Esophagus (tissue), 2 donors: ENCODE measurements at regions not wholly inside any gene's neighbourhood (a gene's known extent, or its start where the extent isn't known, plus 50 kb on each side); places are given as distances from the start of the nearest gene placed in this dataset.

Experiments used
- H3K27ac ChIP-seq, 2 donors: one replicate each; pipeline ENCODE4 v1.5.1; 2013; ENCODE audit warnings: low read depth in 2 of 2, mild to moderate bottlenecking in 2 of 2, inconsistent platforms in 1 of 2, low read length in 1 of 2, moderate library complexity in 1 of 2
- H3K27me3 ChIP-seq, 2 donors: one replicate each; pipeline ENCODE4 v1.6.1; 2013; ENCODE audit warnings: low read length in 2 of 2, control low read depth in 1 of 2, mild to moderate bottlenecking in 1 of 2; ENCODE audit not compliant: insufficient read depth in 2 of 2, control insufficient read depth in 1 of 2
- H3K36me3 ChIP-seq, 2 donors: one replicate each; pipeline ENCODE4 v1.6.1; 2013; ENCODE audit warnings: low read length in 1 of 2; ENCODE audit not compliant: control insufficient read depth in 2 of 2, insufficient read depth in 2 of 2
- H3K4me1 ChIP-seq, 2 donors: one replicate each; pipeline ENCODE4 v1.6.1; 2013; ENCODE audit warnings: low read length in 1 of 2; ENCODE audit not compliant: control insufficient read depth in 2 of 2, insufficient read depth in 2 of 2
- H3K4me3 ChIP-seq, 2 donors: one replicate each; pipeline ENCODE4 v1.5.1; 2013; ENCODE audit warnings: low read length in 2 of 2, mild to moderate bottlenecking in 2 of 2, low read depth in 1 of 2, moderate library complexity in 1 of 2
- H3K9me3 ChIP-seq, 2 donors: one replicate each; pipeline ENCODE4 v1.6.1; 2013; ENCODE audit warnings: mild to moderate bottlenecking in 2 of 2, low read depth in 1 of 2, low read length in 1 of 2, moderate library complexity in 1 of 2; ENCODE audit not compliant: control insufficient read depth in 2 of 2, insufficient read depth in 1 of 2
- WGBS, 2 donors: extraction: QIAGEN DNeasy Blood & Tissue Kit; methylation state at CpG; one replicate each; pipeline ENCODE4 v1.1.7; 2013; 5-methylcytosine and 5-hydroxymethylcytosine counted together
- donor health status: healthy with polysubstance abuse.
- donor health status: Bipolar disorder and iron deficiency.

DNA sequence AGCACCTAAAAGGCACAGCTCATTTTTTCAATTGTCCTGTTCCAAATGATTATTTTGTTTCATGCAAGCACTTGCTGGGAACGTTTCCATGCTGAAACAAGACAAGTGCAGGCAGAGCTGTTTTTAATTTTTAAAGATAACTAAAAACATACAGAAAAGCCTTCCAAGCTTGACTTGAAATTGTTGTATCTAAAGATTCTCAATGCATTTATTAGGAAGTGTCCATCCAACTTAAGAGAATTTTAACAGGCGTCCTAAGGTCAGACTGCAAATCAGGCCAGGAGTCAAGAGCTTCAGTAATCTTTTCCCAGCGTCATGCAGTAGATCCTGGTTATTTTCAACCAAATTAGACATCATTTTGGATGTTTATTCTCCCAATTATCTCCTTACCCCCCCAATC is 702.8 kb downstream of the KCNJ2 start:
- Histone ChIP-seq H3K4me3 (no peak overlapping the region), H3K4me1 (no peaks in the 10 kb centered on the region), H3K9me3 (no peaks in the 10 kb centered on the region), H3K36me3 (no peaks in the 10 kb centered on the region), H3K27ac (no peak overlapping the region), H3K27me3 (no peaks in the 10 kb centered on the region)
- WGBS, 2 donors: 43 to 53% methylated on average over 3 of the region's 3 CpGs

GRCh38 chr17:70875729-70876310 is 706.5 kb downstream of the KCNJ2 start:
- Histone ChIP-seq H3K9me3 (no peaks in the 10 kb centered on the region), H3K27ac (no peak overlapping the region), H3K4me1 (no peaks in the 10 kb centered on the region), H3K36me3 (no peaks in the 10 kb centered on the region), H3K4me3 (no peak overlapping the region), H3K27me3 (no peaks in the 10 kb centered on the region)
- WGBS, 2 donors: 58 to 69% methylated on average over 2 of the region's 2 CpGs

- no peaks in the 10 kb centered on the region for H3K36me3 ChIP-seq
- H3K9me3 ChIP-seq: no peaks in the 10 kb centered on the region
- H3K4me3 ChIP-seq: no peak overlapping the region
- no peaks in the 10 kb centered on the region for H3K27me3 ChIP-seq
- H3K27ac ChIP-seq: no peak overlapping the region
- no peaks in the 10 kb centered on the region for H3K4me1 ChIP-seq
- 64 to 72% methylated on average over 2 of the region's 2 CpGs for WGBS, 2 donors
Observed at GRCh38 chr17:70878879-70879278, 709.5 kb downstream of the KCNJ2 start.

- WGBS, 2 donors: 64 to 74% methylated on average over 3 of the region's 3 CpGs
- H3K9me3 ChIP-seq: no peaks in the 10 kb centered on the region
- H3K27me3 ChIP-seq: no peaks in the 10 kb centered on the region
Observed at GRCh38 chr17:70879401-70879800, 710.1 kb downstream of the KCNJ2 start.

DNA sequence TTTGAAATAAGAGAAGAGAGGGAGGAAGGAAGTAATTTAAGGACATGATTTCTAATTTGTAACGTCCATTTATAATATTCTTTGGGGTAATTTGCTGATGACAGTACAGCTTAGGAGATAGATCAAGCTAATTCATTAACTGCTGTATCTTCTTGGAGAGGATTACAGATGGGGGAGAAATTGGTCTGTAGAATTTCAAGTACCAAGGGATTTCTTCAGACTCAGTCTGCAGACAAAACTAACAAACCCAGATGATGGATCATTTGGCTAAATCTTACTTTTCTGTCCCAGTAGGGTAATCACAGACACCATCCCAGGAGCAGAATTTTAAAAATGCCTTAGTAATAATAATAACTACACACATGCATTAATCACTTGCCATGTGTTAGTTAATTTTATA is 711.8 kb downstream of the KCNJ2 start:
- 12 to 13% methylated on average over 1 of the region's 1 CpG for WGBS, 2 donors

More at GRCh38 chr17:70879401-70879800, 710.1 kb downstream of the KCNJ2 start:
- Histone ChIP-seq H3K36me3 (no peaks in the 10 kb centered on the region), H3K4me1 (no peaks in the 10 kb centered on the region), H3K27ac (no peak overlapping the region), H3K4me3 (no peak overlapping the region)

GRCh38 chr17:70882504-70882903 is 713.2 kb downstream of the KCNJ2 start:
- Histone ChIP-seq H3K27me3 (no peaks in the 10 kb centered on the region), H3K36me3 (no peaks in the 10 kb centered on the region), H3K27ac (no peak overlapping the region), H3K4me3 (no peak overlapping the region), H3K9me3 (no peaks in the 10 kb centered on the region), H3K4me1 (no peaks in the 10 kb centered on the region)
- WGBS, 2 donors: 64 to 67% methylated on average over 6 of the region's 6 CpGs

More for the DNA sequence above, 711.8 kb downstream of the KCNJ2 start:
- H3K4me1 ChIP-seq: no peaks in the 10 kb centered on the region
- no peaks in the 10 kb centered on the region for H3K27me3 ChIP-seq
- H3K27ac ChIP-seq: no peak overlapping the region
- no peaks in the 10 kb centered on the region for H3K36me3 ChIP-seq
- no peak overlapping the region for H3K4me3 ChIP-seq
- no peaks in the 10 kb centered on the region for H3K9me3 ChIP-seq

- Histone ChIP-seq H3K4me1 (no peaks in the 10 kb centered on the region), H3K9me3 (no peaks in the 10 kb centered on the region), H3K4me3 (no peak overlapping the region), H3K27ac (no peak overlapping the region), H3K36me3 (no peaks in the 10 kb centered on the region), H3K27me3 (no peaks in the 10 kb centered on the region)
- 35 to 43% methylated on average over 2 of the region's 2 CpGs for WGBS, 2 donors
Observed at GRCh38 chr17:70886648-70887047, 717.3 kb downstream of the KCNJ2 start.

DNA sequence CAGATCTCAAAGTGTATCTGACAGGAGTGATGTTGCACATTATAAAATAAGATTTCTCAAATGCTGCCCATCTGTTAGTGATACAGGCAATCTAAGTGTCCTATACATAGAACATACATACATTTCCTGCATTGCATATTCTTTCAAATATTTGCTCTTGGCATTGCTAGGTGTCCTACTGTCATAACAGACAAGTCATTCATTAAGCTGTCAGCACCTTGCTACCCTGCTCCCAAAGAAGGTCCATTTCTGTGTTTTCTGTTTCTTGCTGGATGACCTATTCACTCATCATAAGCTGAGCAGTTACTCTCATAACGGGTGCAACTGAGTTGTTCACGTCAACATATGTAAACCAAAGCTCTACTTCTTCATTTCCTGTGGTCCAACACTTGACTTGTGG is 719.0 kb downstream of the KCNJ2 start:
- Histone ChIP-seq H3K4me1 (no peaks in the 10 kb centered on the region), H3K36me3 (no peaks in the 10 kb centered on the region)
- WGBS, 2 donors: 55 to 63% methylated on average over 2 of the region's 2 CpGs

GRCh38 chr17:70891306-70891705 is 722.0 kb downstream of the KCNJ2 start:
- 83 to 84% methylated on average over 4 of the region's 4 CpGs for WGBS, 2 donors

More for the DNA sequence above, 719.0 kb downstream of the KCNJ2 start:
- H3K4me3 ChIP-seq: no peak overlapping the region
- H3K27ac ChIP-seq: no peak overlapping the region
- no peaks in the 10 kb centered on the region for H3K27me3 ChIP-seq
- no peaks in the 10 kb centered on the region for H3K9me3 ChIP-seq

GRCh38 chr17:70892527-70892926 is 723.2 kb downstream of the KCNJ2 start:
- H3K36me3 ChIP-seq: no peaks in the 10 kb centered on the region
- H3K27ac ChIP-seq: no peak overlapping the region
- no peaks in the 10 kb centered on the region for H3K4me1 ChIP-seq
- 70 to 71% methylated on average over 1 of the region's 1 CpG for WGBS, 2 donors
- no peak overlapping the region for H3K4me3 ChIP-seq
- no peaks in the 10 kb centered on the region for H3K9me3 ChIP-seq
- H3K27me3 ChIP-seq: no peaks in the 10 kb centered on the region

More at GRCh38 chr17:70891306-70891705, 722.0 kb downstream of the KCNJ2 start:
- no peak overlapping the region for H3K27ac ChIP-seq
- H3K27me3 ChIP-seq: no peaks in the 10 kb centered on the region
- H3K4me3 ChIP-seq: no peak overlapping the region
- no peaks in the 10 kb centered on the region for H3K4me1 ChIP-seq
- H3K9me3 ChIP-seq: no peaks in the 10 kb centered on the region
- no peaks in the 10 kb centered on the region for H3K36me3 ChIP-seq
